ENCODE measurements at regions not wholly inside any gene's neighbourhood (a gene's known extent, or its start where the extent isn't known, plus 50 kb on each side); places are given as distances from the start of the nearest gene placed in this dataset.

DNA sequence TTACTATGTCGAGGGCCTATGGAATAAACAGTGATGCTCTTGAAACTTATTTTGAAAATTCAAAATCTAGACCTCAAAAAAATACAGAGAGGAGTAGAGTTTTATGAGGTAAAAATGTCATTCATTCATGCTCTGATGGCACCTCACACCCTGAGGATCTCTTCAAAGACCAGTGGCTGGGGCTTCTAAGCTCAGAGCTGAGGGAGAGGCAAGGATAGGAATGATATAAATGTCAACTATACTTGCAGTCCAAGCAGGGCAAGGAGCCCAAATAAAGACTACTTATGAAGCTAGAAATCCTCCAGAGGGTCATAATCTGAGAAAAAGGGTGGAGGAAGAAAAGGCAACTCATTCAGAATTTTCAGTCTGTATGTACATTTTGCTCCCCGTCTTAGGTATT lies 136.7 kb upstream of the CARMIL1 start (continued):
- TF ChIP-seq, protein P1, sequence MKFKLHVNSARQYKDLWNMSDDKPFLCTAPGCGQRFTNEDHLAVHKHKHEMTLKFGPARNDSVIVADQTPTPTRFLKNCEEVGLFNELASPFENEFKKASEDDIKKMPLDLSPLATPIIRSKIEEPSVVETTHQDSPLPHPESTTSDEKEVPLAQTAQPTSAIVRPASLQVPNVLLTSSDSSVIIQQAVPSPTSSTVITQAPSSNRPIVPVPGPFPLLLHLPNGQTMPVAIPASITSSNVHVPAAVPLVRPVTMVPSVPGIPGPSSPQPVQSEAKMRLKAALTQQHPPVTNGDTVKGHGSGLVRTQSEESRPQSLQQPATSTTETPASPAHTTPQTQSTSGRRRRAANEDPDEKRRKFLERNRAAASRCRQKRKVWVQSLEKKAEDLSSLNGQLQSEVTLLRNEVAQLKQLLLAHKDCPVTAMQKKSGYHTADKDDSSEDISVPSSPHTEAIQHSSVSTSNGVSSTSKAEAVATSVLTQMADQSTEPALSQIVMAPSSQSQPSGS (IDR thresholded peaks at IDR 0.05; ENCODE audit: low read length) = no peak

Measured in H1 (cell line).